HG02678 (cell line): ENCODE measurements at regions not wholly inside any gene's neighbourhood (a gene's known extent, or its start where the extent isn't known, plus 50 kb on each side); places are given as distances from the start of the nearest gene placed in this dataset.
"Not testable (repeated sequence)": the region's sequence is repeated elsewhere in the genome, so short reads cannot be mapped to it uniquely, and the experiment has no call there.

Experiments used
- ATAC-seq: cut with Tn5 transposase; IDR thresholded peaks from one replicate; pipeline ENCODE4 v1.9.1; 2021; ENCODE audit warnings: mild to moderate bottlenecking, moderate library complexity; ENCODE audit not compliant: unreplicated experiment

DNA sequence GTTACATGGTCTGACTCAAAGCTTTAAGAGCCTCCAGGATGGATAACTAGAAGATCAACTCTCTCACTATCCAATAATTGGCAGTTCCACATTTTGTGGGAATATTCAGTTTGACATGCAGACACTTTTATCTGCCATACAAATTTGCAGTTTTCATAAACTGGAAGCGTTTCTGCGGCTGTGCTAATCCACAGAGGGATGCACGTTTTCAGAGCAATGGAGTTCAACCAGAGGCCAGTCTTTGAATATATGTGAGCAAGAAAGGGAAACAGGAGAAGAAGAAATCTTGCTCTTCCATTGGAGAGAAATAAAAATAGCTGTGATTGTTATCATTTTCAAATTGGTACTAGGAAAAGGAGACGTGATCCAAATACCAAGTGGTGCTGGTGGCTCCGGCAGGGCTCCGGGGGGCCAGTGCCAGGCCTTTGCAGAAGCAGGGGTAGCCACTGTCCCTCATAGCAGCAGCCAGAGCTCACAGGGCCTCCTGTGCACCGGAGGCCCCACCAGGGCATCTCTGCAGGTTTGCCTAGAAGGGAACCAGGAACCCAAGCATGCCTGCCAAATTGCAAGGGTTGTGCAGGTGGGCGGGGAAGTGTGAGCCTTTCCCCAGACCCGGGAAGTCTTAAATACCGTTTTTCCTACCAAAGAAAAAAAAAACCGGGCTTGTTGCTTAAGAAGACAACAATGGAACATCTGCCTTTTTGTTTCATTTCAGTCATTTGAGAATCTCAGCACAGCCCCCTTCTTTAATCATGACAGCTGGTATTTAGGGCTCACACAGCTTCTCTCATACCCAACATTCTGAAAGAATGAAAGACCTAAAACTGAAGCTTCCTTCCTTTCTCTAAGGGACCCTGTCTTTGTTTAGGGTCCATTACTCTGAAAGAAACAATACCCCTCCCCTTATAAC lies 791.1 kb upstream of the SOX11 start:
- no peak for ATAC-seq

DNA sequence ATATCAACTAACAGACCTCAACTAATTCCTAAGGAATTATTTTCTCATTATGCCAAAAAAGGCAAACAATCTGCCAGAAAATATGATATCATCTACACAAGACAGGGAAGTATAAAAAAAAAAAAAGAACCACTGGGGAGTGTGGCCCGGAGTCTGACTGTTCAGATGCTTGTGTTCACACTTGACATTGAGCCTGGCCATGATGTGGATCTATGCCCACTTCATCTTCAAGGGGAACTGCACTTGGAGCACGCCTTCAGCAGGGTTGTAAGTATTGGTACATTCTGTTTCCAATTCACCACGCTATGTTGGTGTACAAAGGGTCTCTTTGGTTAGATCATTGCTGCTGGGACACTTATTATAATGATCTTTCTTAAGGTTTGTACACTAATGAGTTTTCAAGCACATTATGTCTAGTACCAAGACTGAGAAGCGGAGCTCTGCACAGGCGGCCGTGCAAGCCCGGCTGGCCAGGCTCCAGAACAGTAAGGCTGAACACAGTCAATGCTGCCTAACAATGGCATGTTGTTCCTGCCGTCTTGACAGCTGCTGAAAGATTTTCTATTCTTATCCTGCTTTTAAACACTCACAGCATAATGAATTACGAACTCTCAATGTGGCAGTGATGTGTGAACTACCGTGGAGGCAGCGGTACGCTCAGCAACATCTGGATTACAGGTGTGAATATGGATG lies 788.4 kb upstream of the SOX11 start:
- ATAC-seq = no peak

DNA sequence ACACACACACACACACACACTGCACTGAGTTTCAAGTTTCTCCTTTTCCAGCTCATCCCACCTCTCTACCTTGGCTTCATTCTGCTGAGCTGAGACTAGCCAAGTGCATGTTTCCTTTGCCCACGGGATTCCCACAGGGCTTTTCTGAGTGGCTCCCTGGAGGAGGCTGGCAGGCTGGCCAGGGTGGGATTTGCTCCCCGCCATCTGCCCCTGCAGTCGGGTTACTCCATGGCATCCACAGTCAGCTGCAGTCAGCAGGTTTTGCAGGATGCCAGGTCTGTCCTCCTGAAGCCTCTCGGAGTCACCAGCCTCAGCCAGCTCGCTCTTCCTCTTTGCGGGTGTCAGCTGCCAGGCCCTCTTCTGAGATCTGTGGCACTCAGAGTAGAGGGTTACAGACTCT lies 783.7 kb upstream of the SOX11 start:
- ATAC-seq = no peak

DNA sequence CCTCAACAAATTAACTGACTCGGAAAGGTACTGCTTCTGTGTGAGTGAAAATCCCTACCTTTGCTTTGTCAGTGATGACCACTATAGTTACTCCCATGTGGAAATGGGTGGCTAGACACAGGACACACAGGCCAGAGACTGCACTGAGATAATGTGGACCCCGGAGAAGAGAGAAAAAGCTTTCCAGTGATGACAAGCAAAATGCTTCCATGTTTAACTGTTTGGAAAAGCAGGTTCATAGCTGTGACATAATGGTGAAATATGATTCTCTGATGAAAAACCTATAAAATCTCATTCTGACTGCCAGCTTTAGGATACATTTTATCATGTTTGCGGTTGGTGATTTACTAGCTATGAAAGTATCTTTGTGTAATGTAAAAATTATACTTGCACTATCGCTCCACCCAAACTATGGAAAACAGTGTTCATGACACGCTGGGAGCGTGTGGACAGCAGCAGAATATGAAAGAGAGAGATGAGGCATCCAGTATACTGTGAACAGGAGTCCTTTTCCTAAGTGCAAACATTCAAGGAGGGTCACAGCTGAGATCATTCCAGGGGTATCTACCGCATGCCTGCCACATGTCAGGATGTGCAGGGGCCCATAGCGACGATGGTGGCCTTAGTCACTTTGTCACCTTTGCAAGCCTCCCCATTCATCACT lies 782.7 kb upstream of the SOX11 start:
- no peak for ATAC-seq

DNA sequence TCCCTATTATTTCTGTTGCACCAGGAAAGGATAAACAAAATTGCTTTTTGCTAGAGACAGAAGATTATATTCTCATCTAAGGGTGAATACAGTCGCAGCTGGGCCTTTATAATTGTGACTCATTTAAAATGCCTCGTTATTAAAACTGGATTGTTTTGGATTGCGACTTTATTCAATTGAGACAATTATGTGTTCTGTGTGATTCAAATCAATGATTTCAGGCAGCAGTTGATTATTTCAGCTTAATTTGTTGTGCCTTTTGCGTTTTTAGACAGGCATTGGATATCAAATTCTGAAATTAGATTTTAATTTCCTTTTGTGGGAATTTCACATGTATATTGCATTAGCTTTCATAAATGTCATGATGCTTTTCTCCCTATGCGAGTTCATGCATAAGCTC lies 778.1 kb upstream of the SOX11 start:
- no peak for ATAC-seq

DNA sequence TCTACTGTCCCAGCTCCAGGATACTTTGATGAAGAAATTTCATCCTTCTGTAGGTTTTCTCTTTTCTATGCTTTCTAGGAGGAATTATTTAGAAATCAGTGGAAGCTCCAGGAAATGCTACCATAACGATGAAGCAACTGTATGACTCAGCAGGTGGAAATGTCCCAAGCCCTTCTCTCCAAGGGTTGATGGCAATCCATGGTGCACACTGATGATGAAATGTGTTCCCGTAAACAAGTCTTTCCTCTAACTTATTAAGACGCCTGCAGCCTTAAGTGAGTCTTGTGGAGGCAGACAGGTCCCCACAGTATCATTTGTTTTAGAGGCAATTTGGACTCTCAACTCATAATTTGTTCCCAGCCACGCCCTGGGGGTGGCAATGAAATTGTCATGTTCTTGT lies 777.6 kb upstream of the SOX11 start:
- ATAC-seq = no peak

DNA sequence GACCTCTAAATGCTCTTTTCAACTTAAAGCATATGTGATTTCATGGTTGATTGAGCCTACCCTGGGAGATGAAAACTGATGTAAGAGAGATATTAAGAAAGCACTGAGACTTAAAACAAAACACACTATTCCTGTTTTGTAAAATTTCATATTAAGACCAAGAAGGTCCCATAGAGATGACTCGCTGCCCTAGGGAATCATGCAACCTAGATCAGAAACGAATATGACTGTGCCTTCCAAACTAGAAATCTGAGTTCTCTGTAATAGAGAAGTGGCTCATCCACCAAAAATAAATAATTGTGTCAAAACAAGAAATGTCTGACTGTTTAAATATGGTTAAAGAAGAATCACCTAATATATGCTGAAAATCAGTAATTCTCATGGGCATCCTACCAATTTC lies 776.8 kb upstream of the SOX11 start:
- no peak for ATAC-seq

DNA sequence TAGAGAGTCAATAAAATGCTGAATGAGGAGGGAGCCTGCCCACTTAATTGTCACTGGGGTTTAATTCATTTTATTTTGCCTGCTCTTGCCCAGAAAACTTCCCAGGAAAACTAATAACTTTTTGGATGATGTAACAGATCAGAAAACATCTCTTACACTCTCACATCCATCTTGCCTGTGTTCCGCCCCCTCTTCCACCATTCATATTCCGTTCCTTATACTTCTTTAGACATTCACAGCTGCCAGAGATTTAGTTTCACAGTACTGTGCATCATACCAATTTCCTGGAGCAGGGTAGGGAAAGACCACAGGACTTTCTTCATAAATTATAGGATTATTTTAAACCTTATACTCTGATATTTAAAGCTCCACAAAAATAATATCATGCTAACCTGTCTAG lies 776.1 kb upstream of the SOX11 start:
- ATAC-seq = no peak

DNA sequence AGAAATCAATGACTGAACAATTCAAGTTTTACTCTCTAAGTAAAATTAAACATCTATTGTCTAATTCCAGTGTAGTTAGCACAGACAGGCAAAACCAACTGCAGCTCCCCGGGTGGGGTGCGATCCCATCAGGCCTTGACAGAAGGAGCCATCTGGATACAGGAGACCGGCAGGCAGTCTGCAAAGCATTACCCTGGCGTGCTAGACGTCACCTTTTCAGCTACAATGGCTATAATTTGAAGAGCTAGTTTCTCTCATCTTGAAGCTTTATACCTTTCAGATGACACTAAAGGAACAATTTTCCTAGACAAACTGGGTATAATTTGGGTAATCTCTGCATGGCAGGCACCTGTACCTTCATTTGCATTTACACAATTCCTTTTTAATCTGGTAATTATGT lies 761.5 kb upstream of the SOX11 start:
- ATAC-seq = no peak

DNA sequence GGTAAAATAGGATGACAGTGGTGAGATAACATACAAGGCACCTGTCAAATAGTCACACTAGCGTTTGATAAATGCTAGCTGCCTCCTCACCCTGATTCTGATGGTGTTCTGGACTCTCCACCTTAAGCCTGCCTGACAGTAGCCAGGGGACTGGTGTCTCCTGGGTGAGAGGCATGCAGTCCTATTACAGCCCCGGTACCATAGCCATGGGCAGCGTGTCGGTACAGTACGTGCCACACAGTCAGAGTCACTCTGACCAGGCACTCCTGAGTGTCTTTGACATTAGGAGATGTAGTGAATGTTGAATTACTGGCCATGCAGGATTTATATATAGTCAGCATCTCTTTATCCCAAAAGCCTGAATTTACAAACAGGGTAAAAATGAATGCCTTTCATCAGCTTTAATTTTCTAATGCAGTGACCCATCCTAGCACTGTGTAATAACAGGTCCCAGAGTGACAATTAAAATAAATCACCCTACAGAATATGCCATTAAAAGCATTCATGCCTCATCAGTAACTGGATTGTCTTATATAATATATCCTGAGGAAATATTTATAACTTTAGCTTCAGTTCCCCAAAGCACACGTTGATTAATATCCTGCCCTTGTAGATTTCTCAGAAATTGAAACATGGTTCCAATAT lies 760.3 kb upstream of the SOX11 start:
- ATAC-seq = no peak

DNA sequence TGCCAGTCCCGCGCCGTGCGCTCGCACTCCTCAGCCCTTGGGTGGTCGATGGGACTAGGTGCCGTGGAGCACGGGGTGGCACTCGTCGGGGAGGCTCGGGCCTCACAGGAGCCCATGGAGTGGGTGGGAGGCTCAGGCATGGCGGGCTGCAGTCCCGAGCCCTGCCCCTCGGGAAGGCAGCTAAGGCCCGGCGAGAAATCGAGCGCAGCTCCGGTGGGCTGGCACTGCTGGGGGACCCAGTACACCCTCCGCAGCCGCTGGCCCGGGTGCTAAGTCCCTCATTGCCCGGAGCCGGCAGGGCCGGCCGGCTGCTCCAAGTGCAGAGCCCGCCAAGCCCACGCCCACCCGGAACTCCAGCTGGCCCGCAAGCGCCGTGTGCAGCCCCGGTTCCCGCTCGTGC lies 756.9 kb upstream of the SOX11 start:
- not testable (repeated sequence) for ATAC-seq

DNA sequence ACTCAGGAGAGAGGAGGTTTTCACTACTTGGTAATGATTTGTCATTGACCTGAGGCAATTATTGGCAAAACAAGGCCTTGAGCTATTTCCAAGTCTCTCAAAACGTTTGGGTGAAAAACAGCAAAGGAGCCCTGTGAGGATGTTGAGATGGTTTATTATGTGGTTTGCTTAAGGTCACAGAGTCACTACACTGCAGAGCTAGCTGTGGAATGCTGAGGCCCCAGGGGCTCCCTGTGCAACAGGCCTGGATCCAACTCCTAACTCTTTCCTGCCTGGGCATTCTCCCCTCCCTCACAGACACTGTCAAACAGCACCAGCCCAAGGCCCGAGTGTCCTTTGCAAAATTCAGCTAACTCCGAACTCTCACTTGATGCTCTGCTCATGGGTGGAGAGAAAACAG lies 754.6 kb upstream of the SOX11 start:
- ATAC-seq = no peak

DNA sequence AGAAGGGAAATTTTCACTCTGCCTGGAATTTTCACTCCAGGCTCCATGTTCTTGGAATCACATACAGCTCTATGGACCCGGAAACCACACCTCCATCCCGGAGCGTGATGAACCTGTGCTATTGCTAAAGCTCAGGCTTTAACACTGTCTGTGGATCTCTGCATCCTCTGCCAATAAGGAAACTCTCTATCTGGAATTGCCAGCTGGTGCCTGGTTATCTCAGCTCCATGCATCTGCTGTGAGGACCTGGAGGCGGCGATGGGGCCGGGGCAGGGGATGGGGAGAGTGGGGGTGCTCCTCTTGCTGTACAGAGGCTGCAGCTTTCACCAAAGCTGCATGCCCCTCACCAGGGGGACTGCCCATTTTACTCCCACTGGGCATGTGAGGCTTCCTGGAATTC lies 754.0 kb upstream of the SOX11 start:
- no peak for ATAC-seq

DNA sequence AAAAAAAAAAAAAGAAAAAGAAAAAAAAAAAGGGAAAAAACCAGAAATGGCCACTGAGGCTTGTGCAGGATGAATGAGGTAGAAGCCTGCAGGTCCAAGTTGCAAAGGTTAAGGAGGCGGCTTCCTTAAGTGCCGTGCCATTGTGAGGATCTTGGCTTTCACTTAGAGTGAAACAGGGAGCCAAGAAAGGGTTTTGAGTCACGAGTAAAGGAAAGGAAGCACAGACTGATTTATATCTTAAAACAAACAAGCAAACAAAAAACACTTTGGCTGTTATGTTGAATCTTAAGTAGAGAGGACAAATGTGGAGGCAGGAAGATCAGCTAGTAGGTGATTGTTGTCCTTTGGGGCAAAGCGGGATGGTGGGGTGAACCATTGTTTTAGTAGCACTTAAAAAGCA lies 749.7 kb upstream of the SOX11 start:
- ATAC-seq = no peak

DNA sequence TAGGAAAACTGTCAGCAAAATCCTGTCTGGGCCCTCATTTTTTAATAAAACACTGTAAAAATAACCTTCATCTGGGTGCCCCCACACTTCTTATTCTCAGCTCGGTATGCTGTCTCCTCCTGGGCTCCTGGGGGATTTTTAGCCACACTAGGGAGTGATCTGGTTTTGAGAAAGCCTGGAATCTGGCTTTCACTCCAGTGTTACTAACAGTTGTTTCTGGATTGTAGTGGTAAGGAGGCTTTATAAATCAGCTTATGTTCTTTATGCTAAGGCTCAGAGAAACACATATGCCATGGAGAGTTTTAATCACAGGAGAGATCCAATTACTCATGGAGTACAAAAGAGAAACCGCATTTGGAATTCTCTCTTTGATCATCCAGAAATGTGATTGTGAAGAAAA lies 744.3 kb upstream of the SOX11 start:
- no peak for ATAC-seq

DNA sequence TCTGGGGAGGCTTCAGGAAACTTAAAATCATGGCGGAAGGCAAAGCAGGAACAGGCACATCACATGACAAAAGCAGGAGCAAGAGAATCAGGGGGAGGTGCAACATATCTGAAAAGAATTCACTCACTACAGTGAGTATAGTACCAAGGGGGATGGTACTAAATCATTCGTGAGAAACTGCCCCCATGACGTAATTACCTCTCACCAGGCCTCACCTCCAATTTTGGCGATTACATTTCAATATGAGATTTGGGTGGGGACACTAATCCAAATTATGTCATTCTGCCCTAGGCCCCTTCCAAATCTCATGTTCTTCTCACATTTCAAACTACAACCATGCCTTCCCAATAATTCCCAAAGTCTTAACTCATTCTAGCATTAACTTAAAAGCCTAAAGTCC lies 740.8 kb upstream of the SOX11 start:
- no peak for ATAC-seq

DNA sequence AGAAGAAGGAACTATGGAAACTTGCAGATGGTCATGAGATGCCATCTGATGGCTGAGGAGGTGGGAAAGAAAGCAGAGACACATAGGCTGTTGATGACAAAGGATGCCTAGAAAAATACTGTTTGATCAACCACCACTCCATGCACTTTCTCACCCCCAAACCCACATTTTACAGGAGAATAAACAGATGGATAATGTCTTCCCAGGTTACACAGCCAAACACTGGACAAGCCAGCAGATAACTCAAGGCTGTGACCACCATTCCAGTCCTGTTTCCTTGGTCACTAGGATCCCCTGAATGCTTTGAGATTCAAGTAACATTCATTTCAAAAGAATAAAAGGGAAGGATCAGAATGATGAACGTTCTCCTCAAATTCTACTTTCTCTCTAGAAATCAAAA lies 733.0 kb upstream of the SOX11 start:
- ATAC-seq = no peak

DNA sequence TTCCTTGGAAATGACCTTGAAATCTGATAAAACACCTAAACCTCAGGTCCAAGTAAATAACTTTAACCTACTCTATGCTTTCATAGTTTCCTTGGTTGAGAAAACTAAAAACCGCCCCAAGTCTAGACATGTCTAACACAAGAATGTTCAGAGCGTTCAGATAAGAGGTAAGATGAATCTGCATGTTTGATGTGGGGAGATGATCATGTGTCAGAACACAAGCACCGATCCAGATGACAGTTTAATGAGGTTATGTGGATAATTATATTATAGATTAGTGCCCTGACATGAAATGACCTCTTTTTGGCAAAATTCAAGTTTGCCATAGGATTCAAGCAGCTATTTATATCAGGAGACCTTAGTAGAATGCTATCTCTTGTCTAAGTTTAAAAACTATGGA lies 729.8 kb upstream of the SOX11 start:
- ATAC-seq = no peak

DNA sequence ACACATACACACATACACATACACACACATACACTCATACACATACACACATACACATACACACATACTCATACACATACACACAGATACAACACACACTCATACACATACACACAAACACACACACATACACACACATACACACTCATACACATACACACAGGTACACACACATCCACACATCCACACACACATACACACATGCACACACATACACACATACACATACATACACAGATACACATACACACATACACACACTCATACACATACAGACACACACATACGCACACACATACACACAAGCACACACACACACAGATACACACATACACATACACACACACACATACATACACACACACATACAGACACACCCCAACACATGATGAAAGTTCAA lies 729.1 kb upstream of the SOX11 start:
- ATAC-seq = no peak

DNA sequence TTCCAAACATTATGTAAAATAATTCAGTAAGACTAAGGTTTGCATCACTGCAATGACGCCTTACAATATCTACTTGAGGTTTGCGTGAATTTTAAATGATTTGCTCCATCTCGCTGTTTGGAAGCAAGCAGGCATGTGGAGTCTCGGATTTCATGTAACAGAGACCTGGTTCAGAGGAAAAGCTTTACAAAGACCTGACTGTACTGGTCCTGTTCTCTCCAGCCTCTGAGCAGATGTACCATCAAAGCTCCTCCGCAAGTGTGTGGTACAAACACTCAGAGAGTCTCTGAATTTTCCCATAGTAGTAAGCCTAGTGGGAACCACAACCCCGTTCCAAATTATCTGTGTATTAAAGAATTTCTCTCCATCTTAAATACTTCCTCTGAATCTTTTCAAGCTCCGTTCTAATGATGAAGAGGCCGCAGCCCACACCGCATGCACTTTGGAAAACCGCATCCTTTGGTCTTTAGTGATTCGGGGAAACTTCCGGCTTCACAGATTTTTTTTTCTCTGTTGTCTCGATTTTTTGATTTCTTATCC lies 728.1 kb upstream of the SOX11 start:
- ATAC-seq = no peak

DNA sequence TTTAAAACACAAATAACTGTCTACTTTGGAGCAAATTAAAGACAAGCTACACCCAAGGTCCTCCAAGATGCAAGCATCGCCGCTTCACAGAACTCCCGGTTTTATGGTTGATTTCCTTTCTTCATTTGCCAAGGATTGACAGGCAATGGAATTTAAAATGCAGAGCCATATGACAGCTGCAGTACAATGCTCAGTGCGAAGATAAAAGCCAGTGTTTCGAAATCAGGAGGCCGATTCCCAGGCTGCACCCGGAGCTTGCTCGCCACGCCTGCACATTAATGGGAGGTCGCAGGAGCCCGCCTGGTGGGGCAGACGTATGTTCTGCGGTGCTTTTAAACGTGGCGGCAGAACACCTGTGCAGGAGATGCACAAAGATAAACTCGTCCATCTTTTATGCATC lies 727.6 kb upstream of the SOX11 start:
- no peak for ATAC-seq
